GM08714 (cell line): ENCODE measurements at regions not wholly inside any gene's neighbourhood (a gene's known extent, or its start where the extent isn't known, plus 50 kb on each side); places are given as distances from the start of the nearest gene placed in this dataset.

Experiments
- H3K4me3 ChIP-seq: fragments of 200-500 bp; sonication (Bioruptor generic); 2 replicates; pipeline ENCODE4 v1.5.1; 2014; ENCODE audit warnings: mild to moderate bottlenecking, low read length, inconsistent platforms
- ZNF274 ChIP-seq: IDR thresholded peaks from 2 replicates; pipeline ENCODE4 v1.6.1; 2012; ENCODE audit warnings: mild to moderate bottlenecking, low read depth, low read length

- H3K4me3 ChIP-seq = no peak overlapping the region
- no peak for TF ChIP-seq ZNF274
Measured at GRCh38 chr13:30151388-30151787, 156.0 kb downstream of the KATNAL1 start.

GRCh38 chr13:30149248-30149647 is 158.1 kb downstream of the KATNAL1 start:
- H3K4me3 ChIP-seq = no peak overlapping the region
- no peak for TF ChIP-seq ZNF274

- TF ChIP-seq ZNF274 = no peak
- no peak overlapping the region for H3K4me3 ChIP-seq
Measured at GRCh38 chr13:30148786-30149185, 158.6 kb downstream of the KATNAL1 start.

DNA sequence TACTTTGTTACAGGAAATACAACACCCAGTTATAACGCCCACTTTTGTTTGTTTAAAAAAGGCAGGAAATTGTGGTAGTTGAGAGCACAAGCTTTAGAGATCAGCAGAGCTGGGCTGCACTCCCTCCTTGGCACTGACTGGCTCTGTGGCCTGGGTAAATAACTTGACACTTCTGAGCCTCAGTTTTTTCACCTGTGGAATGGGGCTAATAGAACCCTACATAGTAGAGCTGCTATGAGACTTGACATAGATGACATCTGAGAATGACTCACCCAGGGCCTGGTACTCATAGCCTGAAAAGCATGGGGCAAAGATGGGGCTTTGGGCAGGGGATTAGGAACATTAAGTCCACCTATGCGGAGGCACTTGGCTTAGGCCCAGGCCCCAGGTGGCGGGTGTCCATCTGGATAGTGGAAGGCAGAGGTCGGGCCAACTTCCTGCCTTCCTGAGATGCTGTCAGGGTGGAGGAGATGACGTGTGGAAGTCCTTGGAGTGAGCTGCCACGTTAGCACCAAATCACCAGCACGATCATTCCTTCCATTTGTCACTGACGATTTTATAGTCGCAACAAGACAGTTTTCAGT is 159.1 kb downstream of the KATNAL1 start:
- H3K4me3 ChIP-seq = no peak overlapping the region
- TF ChIP-seq ZNF274 = no peak

- H3K4me3 ChIP-seq = no peak overlapping the region
- no peak for TF ChIP-seq ZNF274
Measured at GRCh38 chr13:30147421-30147820, 159.9 kb downstream of the KATNAL1 start.

DNA sequence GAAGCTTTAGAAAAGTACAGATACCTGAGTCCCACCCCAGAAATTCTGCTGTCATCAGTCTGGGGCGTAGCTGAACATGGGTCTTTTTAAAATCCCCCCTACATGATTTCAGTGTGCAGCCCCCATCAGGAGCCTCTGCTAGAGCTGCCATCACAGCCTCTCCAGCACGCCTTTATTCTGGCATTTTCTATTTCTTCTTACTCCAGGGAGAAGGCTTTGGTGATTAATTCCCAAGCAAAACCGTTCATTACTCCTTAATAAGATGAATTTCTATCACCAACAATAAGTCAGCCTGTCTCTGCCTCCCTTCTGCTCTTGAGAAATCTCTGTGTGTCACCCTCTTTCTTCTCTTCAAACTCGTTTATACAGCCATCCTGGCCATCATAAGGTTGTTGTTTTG is 160.3 kb downstream of the KATNAL1 start:
- H3K4me3 ChIP-seq = no peak overlapping the region
- TF ChIP-seq ZNF274 = no peak

DNA sequence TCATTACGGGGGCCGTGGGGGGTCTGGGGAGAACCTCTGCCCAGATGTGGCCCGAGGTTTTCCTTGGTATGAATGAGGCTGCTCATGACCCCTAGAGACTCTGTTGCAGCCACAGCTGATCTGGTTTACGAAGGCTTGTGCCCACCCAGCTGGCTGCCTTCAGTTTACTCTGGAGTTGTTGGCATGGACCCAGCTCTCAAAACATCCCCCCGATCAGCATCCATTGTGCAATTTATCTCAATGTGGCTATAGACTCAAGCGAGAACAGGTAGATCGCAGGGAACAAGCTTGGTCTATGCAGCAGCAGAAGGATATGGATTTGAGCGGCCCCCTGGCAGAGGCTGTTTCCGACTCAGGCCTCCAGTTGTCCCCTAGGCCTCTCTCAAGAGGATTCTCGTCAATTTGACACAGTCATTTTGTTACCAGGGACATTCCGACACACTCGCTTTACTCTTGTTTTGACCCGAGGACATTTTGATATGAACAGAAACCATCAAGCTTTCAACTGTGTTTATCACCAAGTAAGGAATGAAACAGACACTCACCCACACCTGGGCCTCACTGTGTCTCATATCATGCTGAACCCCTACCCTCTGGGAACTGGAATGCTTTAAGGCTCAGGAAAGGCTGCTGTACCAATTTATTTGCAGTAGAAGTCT is 161.5 kb downstream of the KATNAL1 start:
- no peak overlapping the region for H3K4me3 ChIP-seq
- TF ChIP-seq ZNF274 = no peak

GRCh38 chr13:30143666-30144400 is 163.5 kb downstream of the KATNAL1 start:
- no peak overlapping the region for H3K4me3 ChIP-seq
- no peak for TF ChIP-seq ZNF274

- no peak for TF ChIP-seq ZNF274
- no peak overlapping the region for H3K4me3 ChIP-seq
Measured at GRCh38 chr13:30142486-30143211, 164.7 kb downstream of the KATNAL1 start.

DNA sequence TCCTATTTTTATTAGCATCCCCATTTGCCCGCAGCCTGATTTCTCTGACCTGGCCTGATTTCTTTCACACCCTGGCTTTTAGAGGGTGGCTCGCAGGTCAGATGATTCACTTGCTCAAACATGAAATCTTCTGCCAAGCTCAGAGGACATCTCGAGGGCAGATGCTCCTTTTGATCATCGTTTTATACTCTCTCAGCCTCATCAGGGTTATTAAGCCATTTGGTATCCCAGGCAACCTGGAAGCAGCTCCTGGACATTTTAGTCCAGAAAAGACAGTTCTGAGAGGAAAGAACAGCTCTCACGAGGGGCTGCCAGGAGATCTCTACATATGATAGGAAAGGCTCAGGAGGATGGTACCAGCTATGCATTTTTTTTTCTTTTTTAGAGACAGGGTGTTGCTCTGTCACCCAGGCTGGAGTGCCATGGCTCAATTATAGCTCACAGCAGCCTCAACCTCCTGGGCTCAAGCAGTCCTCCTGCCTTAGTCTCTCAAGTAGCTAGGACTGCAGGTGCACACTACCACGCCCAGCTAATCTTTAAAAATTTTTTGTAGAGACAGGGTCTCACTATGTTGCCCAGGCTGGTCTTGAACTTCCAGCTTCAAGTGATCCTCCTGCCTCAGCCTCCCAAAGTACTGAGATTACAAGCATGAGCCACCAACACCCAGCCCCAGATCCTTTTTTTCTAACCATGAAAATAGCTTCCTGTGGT is 165.4 kb downstream of the KATNAL1 start:
- no peak for TF ChIP-seq ZNF274
- no peak overlapping the region for H3K4me3 ChIP-seq

DNA sequence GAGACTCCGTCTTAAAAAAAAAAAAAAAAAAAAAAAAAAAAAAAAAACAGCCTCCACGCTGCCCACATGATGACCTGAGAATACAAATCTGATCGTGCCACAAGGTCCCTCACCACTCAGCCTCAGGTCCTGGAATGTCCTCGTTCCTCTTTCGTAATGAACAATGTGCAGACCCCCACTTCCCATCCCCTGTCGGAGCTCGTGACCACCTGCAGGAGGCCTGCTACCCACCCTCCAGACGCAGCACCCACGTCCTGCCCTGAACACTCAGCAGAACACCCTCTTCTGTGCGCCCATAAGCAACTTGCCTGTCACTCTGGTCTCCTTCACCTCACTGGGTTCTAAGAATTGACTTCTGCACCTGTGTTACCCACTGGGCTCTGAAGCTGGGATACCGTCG is 166.4 kb downstream of the KATNAL1 start:
- TF ChIP-seq ZNF274 = no peak
- no peak overlapping the region for H3K4me3 ChIP-seq

DNA sequence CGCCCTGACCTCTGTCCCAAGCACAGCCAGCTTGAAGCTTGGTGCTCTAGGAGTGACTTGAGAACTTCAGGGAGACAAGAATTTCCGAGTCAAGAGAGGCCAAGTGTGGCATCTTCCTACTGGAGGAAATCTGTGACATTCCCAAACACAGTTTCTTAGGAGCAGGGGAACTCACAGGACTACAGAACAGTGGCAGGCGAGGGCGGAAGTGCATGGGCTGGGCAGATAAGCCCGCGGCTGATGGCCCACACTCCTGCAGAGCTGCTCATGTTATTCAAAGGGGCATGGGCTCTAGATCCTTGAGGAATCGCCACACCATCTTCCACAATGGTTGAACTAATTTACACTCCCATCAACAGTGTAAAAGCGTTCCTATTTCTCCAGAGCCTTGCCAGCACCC is 168.8 kb downstream of the KATNAL1 start:
- no peak for TF ChIP-seq ZNF274
- H3K4me3 ChIP-seq = no peak overlapping the region

DNA sequence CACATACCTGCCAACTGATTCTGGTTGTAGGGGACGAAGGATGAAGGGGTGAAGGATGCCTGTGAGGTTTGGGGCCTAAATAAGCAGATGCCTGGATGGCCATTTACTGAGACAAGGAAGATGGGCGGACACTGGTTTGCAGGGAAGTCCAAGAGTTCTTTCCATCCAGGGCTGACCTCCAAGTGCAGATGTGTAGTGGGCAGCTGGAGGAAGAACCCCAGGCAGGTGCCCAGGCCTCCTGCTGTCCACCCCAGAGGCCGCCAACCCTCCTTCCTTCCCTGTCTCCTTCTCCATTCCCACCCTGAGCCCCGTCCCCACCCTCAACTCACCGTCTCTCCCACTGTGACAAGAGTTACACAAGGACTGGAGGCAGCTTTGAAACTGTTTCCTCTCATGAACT is 171.5 kb downstream of the KATNAL1 start:
- no peak for TF ChIP-seq ZNF274
- H3K4me3 ChIP-seq = no peak overlapping the region

- H3K4me3 ChIP-seq = no peak overlapping the region
- TF ChIP-seq ZNF274 = no peak
Measured at GRCh38 chr13:30135351-30135750, 172.0 kb downstream of the KATNAL1 start.
